Immature natural killer cell (primary cell): ENCODE measurements at regions not wholly inside any gene's neighbourhood (a gene's known extent, or its start where the extent isn't known, plus 50 kb on each side); places are given as distances from the start of the nearest gene placed in this dataset.
"Not testable (repeated sequence)": the region's sequence is repeated elsewhere in the genome, so short reads cannot be mapped to it uniquely, and the experiment has no call there.

Source experiments
- DNase-seq, 3 donors: peaks; one replicate each; pipeline ENCODE4 v3.0.0; 2022; ENCODE audit warnings: mixed read lengths in 1 of 3
- H3K27ac Mint-ChIP-seq, 6 donors: one replicate each; pipeline ENCODE4 v1.8.0; 2020; ENCODE audit warnings: mixed read lengths in 6 of 6, mild to moderate bottlenecking in 5 of 6, inconsistent platforms in 4 of 6, moderate library complexity in 3 of 6
- H3K27me3 Mint-ChIP-seq, 3 donors: one replicate each; pipeline ENCODE4 v1.8.0; 2020 to 2021; ENCODE audit warnings: low read depth in 3 of 3, mild to moderate bottlenecking in 3 of 3, mixed read lengths in 3 of 3, moderate library complexity in 3 of 3, inconsistent platforms in 1 of 3
- H3K36me3 Mint-ChIP-seq, 3 donors: one replicate each; pipeline ENCODE4 v1.8.0; 2020; ENCODE audit warnings: mixed read lengths in 3 of 3, inconsistent platforms in 2 of 3, mild to moderate bottlenecking in 2 of 3
- H3K4me1 Mint-ChIP-seq, 2 donors: one replicate each; pipeline ENCODE4 v1.8.0; 2020; ENCODE audit warnings: inconsistent platforms in 2 of 2, mild to moderate bottlenecking in 2 of 2, mixed read lengths in 2 of 2, moderate library complexity in 1 of 2
- H3K4me3 Mint-ChIP-seq, 5 donors: one replicate each; pipeline ENCODE4 v1.8.0; 2020; ENCODE audit warnings: mild to moderate bottlenecking in 5 of 5, mixed read lengths in 5 of 5, inconsistent platforms in 3 of 5, moderate library complexity in 3 of 5
- H3K9me3 Mint-ChIP-seq, 6 donors: one replicate each; pipeline ENCODE4 v1.8.0; 2020; ENCODE audit warnings: mild to moderate bottlenecking in 6 of 6, mixed read lengths in 6 of 6, inconsistent platforms in 4 of 6, moderate library complexity in 3 of 6

DNA sequence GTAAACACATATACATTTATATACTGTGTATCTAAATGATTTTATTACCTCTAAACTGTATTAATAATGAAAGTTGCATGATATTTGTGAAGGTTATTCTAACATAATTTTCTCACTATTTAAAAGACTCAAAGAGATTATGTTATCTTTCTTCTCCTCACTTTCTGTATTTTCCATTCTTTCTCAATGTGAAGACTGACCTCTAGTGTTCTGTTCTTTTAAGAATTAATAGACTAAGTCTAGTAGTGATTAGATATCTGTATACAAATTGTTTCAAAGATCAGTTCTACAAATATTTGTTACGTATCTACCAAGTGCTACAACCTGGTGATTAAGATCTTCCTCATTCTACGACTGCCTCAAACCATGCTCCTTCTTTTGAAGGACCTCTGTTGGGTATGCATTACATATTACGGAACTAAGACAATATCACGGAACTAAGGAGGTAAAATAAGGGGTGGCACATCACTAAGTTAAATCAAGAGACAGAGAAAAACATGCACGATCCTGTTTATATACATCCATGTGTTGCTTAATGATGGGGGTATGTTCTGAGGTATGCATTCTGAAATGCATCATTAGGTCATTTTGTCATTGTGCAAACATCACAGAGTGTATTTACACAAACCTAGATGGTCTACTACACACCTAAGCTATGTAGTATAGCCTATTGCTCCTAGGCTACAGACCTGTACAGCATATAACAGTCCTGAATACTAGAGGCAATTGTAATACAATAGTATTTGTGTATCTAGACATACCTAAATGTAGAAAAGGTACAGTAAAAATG lies 161.5 kb upstream of the KBTBD8 start:
- Mint-ChIP-seq H3K4me1 (no peaks in the 10 kb centered on the region), H3K9me3 (no peaks in the 10 kb centered on the region), H3K27ac (no peak overlapping the region), H3K4me3 (no peak overlapping the region), H3K27me3 (peaks cover 0 to 10% (median 5%) of the 10 kb centered on the region in 3 donors), H3K36me3 (no peaks in the 10 kb centered on the region)
- DNase-seq, result no peak

DNA sequence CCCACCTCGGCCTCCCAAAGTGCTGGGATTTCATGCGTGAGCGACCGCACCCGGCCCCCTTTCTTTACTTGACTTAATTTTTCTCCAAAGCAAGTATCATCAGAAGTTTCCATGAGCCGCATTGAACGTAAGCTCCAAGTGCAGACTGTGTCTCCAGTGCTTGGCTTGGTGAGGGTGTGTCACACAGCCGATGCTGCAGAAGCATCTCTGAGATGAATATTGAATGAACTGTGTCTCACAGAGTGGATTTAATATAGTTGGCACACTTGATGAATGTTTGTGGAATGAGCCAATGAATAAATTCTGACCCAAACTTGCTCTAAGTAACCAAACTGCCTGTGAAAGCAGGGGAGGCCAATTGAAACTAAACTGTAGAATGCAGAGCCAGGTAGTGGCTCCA lies 159.4 kb upstream of the KBTBD8 start:
- Mint-ChIP-seq H3K36me3 (no peaks in the 10 kb centered on the region), H3K9me3 (no peaks in the 10 kb centered on the region), H3K4me3 (no peak overlapping the region), H3K27me3 (peaks cover 0 to 3% (median 2%) of the 10 kb centered on the region in 3 donors), H3K27ac (no peak overlapping the region), H3K4me1 (no peaks in the 10 kb centered on the region)
- no peak for DNase-seq

DNA sequence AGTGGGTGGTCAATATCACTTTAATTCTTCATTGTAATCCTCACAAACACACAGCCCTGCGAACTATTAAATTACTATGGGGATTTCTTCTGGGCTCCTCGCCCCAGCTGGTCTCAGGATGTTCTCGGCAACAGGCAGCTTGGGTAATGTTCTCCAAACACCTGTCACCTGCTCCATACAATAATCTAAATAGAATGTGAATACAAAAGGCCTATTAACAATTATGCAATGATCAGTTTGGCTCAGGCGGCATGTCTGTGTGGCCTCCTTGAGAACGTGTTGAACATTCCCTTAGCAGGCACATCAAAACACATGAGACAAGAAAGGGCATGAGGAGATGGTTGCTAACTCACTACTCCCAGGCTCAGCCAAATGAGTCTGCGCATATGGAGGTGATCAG lies 158.6 kb upstream of the KBTBD8 start:
- Mint-ChIP-seq H3K4me1 (no peaks in the 10 kb centered on the region), H3K9me3 (no peaks in the 10 kb centered on the region), H3K27ac (no peak overlapping the region), H3K4me3 (no peak overlapping the region), H3K36me3 (no peaks in the 10 kb centered on the region), H3K27me3 (peaks cover 0 to 3% (median 2%) of the 10 kb centered on the region in 3 donors)
- no peak for DNase-seq

DNA sequence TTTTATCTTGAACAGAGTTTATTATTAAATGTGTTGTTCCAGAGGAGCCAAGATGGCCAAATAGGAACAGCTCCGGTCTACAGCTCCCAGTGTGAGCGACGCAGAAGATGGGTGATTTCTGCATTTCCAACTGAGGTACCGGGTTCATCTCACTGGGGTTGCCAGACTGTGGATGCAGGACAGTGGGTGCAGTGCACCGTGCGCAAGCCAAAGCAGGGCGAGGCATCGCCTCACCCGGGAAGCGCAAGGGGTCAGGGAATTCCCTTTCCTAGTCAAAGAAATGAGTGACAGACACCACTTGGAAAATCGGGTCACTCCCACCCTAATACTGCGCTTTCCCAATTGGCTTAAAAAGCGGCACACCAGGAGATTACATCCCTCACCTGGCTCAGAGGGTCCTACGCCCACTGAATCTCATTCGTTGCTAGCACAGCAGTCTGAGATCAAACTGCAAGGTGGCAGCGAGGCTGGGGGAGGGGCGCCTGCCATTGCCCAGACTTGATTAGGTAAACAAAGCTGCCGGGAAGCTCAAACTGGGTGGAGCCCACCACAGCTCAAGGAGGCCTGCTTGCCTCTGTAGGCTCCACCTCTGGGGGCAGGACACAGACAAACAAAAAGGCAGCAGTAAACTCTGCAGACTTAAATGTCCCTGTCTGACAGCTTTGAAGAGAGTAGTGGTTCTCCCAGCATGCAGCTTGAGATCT lies 155.2 kb upstream of the KBTBD8 start:
- not testable (repeated sequence) for H3K4me1 Mint-ChIP-seq, H3K4me3 Mint-ChIP-seq, H3K27me3 Mint-ChIP-seq, DNase-seq, H3K36me3 Mint-ChIP-seq, H3K9me3 Mint-ChIP-seq, H3K27ac Mint-ChIP-seq

DNA sequence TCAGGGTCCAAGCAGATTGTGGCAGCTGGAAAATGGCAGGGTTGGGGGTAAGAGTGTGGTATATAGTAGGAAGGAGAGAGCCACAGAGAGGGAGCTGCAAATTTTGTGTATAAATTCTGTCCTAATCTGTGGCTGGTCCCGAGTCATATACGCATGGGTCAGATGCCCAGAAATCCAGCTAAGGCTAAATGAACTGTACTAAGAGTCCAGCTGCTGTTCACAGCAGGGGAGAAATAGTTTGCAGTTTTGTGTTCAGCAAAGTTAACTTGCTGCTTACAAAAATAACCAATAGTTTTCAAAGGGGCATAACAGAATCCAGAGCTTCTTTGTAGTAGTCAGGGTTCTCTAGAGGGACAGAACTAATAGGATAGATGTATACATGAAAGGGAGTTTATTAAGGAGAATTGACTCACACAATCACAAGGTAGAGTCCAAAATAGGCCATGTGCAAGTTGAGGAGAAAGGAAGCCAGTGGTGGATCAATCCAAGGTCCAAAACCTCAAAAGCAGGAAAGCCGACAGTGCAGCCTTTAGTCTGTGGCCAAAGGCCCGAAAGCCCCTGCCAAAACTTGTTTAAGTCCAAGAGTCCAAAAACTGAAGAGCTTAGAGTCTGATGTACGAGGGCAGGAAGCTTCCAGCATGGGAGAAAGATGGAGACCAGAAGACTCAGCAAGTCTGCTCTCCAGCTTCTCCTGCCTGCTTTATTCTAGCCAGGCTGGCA lies 146.1 kb upstream of the KBTBD8 start:
- Mint-ChIP-seq H3K27ac (no peak overlapping the region), H3K27me3 (peaks cover 0 to 4% (median 1%) of the 10 kb centered on the region in 3 donors), H3K36me3 (no peaks in the 10 kb centered on the region), H3K4me1 (no peaks in the 10 kb centered on the region), H3K4me3 (no peak overlapping the region), H3K9me3 (peaks cover 0 to 5% (median 2%) of the 10 kb centered on the region in 6 donors)
- DNase-seq, result no peak

DNA sequence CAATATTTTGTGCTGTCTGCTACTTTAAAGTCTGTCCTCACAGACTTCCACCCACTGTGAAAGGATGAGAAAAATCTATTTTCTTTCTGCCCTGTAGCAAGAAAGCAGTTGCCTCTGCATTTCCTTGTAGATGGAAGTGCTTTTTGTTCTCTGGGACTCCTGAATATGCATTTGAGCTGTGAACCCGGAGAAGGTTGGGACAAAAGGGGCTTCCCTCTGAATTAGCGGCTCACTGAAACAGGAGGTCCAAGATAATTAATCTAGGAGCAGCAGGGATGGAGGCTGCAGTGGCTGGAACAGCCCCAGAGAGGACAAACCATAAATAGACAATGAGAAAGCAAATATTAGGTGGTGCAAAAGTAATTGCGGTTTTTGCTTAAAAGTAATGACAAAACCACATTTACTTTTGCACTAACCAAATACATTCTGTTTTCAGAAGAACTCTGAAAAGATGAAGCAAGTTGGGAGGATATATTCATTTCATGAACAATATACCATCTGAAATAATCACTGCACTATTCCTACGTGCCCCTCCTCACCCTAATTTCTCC lies 143.4 kb upstream of the KBTBD8 start:
- H3K36me3 Mint-ChIP-seq, result no peaks in the 10 kb centered on the region
- DNase-seq, result no peak
- peaks cover 0 to 7% (median 0%) of the 10 kb centered on the region in 6 donors for H3K9me3 Mint-ChIP-seq
- no peak overlapping the region for H3K4me3 Mint-ChIP-seq
- no peaks in the 10 kb centered on the region for H3K4me1 Mint-ChIP-seq
- H3K27ac Mint-ChIP-seq, result no peak overlapping the region
- peaks cover 0 to 4% (median 1%) of the 10 kb centered on the region in 3 donors for H3K27me3 Mint-ChIP-seq

DNA sequence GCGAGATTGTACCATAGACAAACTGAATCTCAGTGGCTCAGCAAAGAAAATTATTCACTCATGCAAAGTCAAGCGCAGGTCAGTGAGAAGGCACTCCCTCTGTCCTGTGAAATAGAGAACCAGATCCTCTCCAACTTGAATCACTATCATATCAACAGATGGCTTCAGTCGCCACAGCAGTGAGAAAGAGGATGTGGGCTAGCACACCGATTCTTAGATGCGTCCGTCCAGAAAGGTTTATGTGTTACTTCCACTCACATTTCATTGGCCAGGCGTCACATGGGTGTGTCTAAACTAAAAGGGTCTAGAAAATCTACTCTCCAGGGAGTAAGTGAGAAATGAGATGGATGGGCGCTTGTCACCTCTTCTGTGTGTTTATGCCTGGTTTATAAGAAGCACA lies 141.6 kb upstream of the KBTBD8 start:
- H3K27ac Mint-ChIP-seq, result peak overlapping the region in 1 of 6 donors; percentile 27
- DNase-seq, result peak in 1 of 3 donors; percentile 13
- peaks cover 0 to 7% (median 0%) of the 10 kb centered on the region in 6 donors for H3K9me3 Mint-ChIP-seq
- H3K4me3 Mint-ChIP-seq, result no peak overlapping the region
- peaks cover 0 to 4% (median 1%) of the 10 kb centered on the region in 3 donors for H3K27me3 Mint-ChIP-seq
- no peaks in the 10 kb centered on the region for H3K36me3 Mint-ChIP-seq
- H3K4me1 Mint-ChIP-seq, result no peaks in the 10 kb centered on the region

DNA sequence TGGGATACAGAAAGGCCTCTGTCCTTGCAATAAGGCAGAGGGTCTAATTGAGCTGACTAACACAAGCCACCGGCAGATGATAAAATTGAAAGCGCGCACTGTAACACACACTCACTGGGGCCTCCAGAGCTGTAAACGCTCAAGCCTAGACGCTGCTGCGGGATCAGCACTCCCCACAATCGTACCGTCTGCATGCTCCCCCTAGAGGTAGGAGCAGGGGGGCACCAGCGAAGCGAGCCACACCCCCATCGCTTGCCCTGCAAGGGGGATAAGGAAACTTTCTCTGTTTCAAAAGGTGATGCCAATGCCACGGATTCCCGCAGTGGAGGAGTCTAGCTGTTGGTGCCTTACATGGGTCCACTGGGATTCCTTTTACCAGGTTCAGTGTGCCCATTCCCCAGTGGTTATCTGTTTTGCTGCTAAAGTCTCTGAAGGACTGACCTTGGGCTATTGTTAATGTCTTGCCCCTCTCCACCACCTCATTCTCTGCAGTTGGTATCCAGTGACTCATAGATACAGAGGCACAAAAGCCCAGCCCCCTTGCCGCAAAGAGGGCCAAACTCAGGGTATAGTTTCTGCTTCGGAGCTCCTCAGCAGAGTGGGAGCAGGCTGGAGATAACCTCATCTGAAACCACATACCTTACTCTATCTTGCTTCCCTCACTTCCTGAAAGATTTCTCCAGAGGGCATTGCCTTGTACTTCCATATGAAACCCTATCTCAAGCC lies 139.3 kb upstream of the KBTBD8 start:
- Mint-ChIP-seq H3K36me3 (no peaks in the 10 kb centered on the region), H3K9me3 (peaks cover 0 to 7% (median 0%) of the 10 kb centered on the region in 6 donors), H3K27ac (no peak overlapping the region), H3K27me3 (peaks cover 0 to 4% (median 1%) of the 10 kb centered on the region in 3 donors), H3K4me3 (no peak overlapping the region), H3K4me1 (no peaks in the 10 kb centered on the region)
- no peak for DNase-seq

DNA sequence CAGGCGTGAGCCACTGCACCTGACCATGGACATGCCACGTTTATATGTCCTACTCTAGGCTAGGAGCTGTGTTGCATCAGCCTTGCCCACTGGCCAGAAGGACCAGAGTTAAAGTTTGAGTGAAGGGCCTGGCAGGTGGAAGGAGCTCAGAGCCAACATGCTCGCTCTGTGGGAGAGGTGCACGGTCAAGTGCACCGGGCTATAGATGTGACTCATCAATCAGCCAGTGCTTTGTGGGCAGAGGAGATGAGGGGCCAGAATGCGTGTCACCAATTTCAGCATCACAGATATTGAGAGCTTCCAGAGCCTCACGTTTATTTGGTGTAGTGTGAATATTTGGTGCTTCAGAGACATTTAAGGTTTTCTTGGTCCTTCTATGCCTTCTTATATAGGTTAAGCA lies 137.3 kb upstream of the KBTBD8 start:
- Mint-ChIP-seq H3K36me3 (no peaks in the 10 kb centered on the region), H3K4me3 (no peak overlapping the region), H3K4me1 (no peaks in the 10 kb centered on the region), H3K27ac (no peak overlapping the region), H3K9me3 (peaks cover 0 to 3% (median 0%) of the 10 kb centered on the region in 6 donors), H3K27me3 (peaks cover 0 to 2% (median 0%) of the 10 kb centered on the region in 3 donors)
- DNase-seq, result no peak

DNA sequence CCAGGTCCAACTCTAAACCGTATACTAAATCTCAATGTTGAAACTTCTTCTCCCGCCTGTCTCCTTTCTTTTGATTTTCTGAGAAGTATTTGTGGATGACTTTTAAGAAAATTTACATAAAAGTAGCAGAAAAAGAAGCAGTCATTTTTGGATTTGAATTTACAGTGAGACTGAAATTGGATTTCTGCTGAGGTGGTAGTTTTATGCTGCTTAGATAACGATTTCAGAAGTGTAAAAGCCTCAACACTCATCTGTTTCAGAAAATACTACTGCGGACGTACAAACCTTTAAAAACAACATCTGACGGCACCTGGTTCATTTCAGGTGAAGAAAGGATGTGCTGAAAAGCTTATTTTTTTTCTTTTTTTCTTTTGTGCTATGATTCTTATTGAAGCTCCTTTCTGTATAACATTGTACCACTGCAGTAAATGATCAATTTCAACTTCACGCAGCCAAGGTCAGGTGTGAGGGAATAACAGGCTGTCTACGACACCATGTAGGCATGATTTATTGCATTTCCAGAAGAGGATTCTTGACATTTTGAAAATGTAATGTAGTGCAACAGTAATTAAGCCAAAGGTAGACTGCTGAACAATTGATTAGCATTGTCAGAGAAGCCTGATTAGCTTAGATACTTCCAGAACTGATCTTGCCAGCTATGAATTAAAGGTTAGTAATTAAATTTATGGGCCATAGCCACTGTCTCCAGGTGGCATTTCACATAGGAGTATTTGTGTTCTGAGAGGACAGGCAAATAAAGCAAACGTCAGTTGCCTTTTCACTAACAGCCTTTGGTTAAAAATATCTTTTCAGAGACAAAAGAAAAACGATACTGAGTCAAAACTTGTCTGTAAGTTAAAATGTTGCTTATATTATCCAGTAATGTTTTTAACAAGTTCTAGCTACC lies 134.6 kb upstream of the KBTBD8 start:
- no peaks in the 10 kb centered on the region for H3K36me3 Mint-ChIP-seq
- peaks cover 0 to 5% (median 0%) of the 10 kb centered on the region in 3 donors for H3K27me3 Mint-ChIP-seq
- peaks cover 0 to 3% (median 0%) of the 10 kb centered on the region in 6 donors for H3K9me3 Mint-ChIP-seq
- DNase-seq, result no peak
- H3K4me3 Mint-ChIP-seq, result no peak overlapping the region
- H3K27ac Mint-ChIP-seq, result no peak overlapping the region
- no peaks in the 10 kb centered on the region for H3K4me1 Mint-ChIP-seq

DNA sequence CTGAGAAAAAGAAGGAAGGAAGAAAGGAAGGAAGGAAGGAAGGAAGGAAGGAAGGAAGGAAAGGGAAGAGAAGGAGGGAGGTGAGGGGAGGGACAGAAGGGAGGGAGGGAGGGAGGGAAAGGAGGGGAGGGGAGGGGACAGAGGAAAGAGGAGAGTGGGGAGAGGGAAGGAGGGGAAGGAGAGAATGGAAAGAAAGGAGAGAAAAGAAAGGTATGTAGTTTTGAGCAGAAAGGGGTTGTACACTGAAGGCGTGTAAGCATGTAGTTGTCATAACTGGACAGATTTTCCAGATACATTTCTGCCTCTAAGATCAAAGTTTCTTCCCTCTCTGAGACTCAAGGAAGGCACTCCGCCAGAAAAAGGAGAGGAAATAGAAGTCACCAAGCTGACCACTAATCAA lies 113.4 kb upstream of the KBTBD8 start:
- Mint-ChIP-seq H3K36me3 (no peaks in the 10 kb centered on the region), H3K4me1 (no peaks in the 10 kb centered on the region), H3K4me3 (no peak overlapping the region), H3K27me3 (peaks cover 0 to 2% (median 0%) of the 10 kb centered on the region in 3 donors), H3K27ac (no peak overlapping the region), H3K9me3 (peaks cover 0 to 6% (median under 1%) of the 10 kb centered on the region in 6 donors)
- DNase-seq, result no peak

DNA sequence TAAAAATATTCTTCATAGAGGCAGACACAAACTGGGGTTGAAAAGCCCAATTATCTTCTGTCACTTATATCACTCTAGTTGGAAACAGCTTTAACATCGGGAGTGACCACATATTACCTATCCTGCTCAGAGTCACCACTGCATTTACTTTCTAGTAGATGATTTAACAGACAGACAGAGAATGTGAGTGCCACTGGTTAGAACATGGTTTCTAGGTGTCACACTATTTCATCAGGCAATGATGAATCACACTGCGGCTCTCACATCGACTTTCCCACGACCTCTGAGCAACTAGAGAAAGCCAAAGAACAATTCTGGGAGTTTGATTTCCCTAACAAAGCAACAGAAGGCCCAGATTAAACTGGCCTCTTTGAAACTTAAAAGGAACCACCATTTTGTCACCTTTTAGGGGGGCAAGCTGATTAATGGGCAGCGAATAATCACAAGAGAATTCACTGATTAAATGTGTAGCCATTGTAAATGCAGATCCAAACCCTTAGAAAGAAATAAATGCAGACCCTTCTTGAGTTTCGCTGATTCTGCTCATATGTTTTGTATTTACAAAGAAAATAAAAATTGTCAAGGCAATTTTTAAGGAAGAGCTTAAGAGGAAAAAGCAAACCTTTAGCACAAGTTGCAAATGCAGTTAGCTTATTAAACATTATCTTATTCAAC lies 112.6 kb upstream of the KBTBD8 start:
- Mint-ChIP-seq H3K27me3 (peaks cover 0 to 2% (median 0%) of the 10 kb centered on the region in 3 donors), H3K4me1 (no peaks in the 10 kb centered on the region), H3K27ac (peak overlapping the region in 2 of 6 donors; percentile 57 to 70), H3K4me3 (no peak overlapping the region), H3K9me3 (peaks cover 0 to 6% (median under 1%) of the 10 kb centered on the region in 6 donors), H3K36me3 (no peaks in the 10 kb centered on the region)
- peak in 1 of 3 donors; percentile 14 for DNase-seq
